ENCODE measurements at regions not wholly inside any gene's neighbourhood (a gene's known extent, or its start where the extent isn't known, plus 50 kb on each side); places are given as distances from the start of the nearest gene placed in this dataset.

DNA sequence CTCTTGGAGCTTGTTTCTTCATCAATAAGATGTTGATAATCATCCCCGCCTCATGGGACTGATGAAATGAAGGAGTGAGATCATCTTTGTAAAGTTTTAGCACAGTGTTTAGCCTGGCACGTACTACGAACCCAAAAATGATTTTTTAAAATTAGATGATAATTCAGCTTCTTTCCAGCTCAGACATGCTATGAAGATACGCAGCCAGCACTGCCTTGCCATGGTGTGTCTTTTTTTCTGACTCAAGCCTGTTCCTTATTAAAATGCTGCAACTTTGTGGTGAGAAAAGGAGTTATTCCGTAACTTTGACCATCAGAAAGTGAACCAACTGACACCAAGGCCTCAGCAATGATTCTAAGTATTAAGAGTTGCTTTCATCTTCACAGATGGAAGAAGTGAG is 269.0 kb downstream of the LTN1 start:
- H3K36me3 ChIP-seq (ENCODE audit: control insufficient read depth in 4 of 4, insufficient read depth in 4 of 4, low read length in 4 of 4) = no peaks in the 10 kb centered on the region
- no peak overlapping the region for H3K9ac ChIP-seq (ENCODE audit: insufficient read depth in 1 of 2, low read length in 2 of 2)
- ATAC-seq (ENCODE audit: insufficient read depth, low FRiP score) (no peak), DNase-seq (no peak)
- H3K9me3 ChIP-seq (ENCODE audit: control insufficient read depth in 4 of 4, insufficient read depth in 3 of 4, low read length in 3 of 4) = no peaks in the 10 kb centered on the region
- H3K27ac ChIP-seq (ENCODE audit: low read depth in 1 of 2, low read length in 1 of 2) = no peak overlapping the region
- no peaks in the 10 kb centered on the region for H3K27me3 ChIP-seq (ENCODE audit: control insufficient read depth in 3 of 3, insufficient read depth in 3 of 3, low read length in 2 of 3)
- WGBS, 2 donors = 86 to 89% methylated on average over 5 of the region's 5 CpGs
- peaks cover 0 to 3% (median 0%) of the 10 kb centered on the region in 5 donors for H3K4me1 ChIP-seq (ENCODE audit: control insufficient read depth in 5 of 5, insufficient read depth in 5 of 5, low read length in 5 of 5)
- TF ChIP-seq CTCF (IDR thresholded peaks at IDR 0.05; ENCODE audit: control extremely low read depth, extremely low read depth) = no peak
- no peak overlapping the region for H3K4me3 ChIP-seq

DNA sequence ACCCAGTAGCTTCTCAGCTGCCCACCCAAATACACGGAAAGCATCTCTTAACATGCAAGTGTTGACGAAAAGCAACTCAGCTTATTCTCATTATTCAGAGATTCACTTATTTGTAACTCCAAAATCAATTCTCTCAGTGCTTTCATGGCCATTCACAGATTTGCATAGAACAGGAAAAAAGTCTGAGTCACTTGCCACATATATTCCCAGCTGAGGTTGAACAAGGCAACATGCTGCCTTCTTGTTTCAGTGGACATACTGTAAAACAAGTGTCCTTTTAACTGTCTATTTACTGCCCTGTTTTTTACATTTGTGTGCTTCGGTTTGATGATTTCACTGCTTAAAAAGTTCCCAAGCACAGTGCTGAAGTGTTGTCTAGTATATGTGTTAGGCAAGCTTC is 273.0 kb downstream of the LTN1 start:
- Histone ChIP-seq H3K4me3 (no peak overlapping the region), H3K36me3 (ENCODE audit: control insufficient read depth in 4 of 4, insufficient read depth in 4 of 4, low read length in 4 of 4) (no peaks in the 10 kb centered on the region), H3K4me1 (ENCODE audit: control insufficient read depth in 5 of 5, insufficient read depth in 5 of 5, low read length in 5 of 5) (no peaks in the 10 kb centered on the region), H3K9me3 (ENCODE audit: control insufficient read depth in 4 of 4, insufficient read depth in 3 of 4, low read length in 3 of 4) (no peaks in the 10 kb centered on the region), H3K27ac (ENCODE audit: low read depth in 1 of 2, low read length in 1 of 2) (no peak overlapping the region), H3K9ac (ENCODE audit: insufficient read depth in 1 of 2, low read length in 2 of 2) (no peak overlapping the region), H3K27me3 (ENCODE audit: control insufficient read depth in 3 of 3, insufficient read depth in 3 of 3, low read length in 2 of 3) (no peaks in the 10 kb centered on the region)
- no peak for TF ChIP-seq CTCF (IDR thresholded peaks at IDR 0.05; ENCODE audit: control extremely low read depth, extremely low read depth)
- ATAC-seq (ENCODE audit: insufficient read depth, low FRiP score) = no peak
- DNase-seq = no peak
- 94 to 96% methylated on average over 3 of the region's 3 CpGs for WGBS, 2 donors

DNA sequence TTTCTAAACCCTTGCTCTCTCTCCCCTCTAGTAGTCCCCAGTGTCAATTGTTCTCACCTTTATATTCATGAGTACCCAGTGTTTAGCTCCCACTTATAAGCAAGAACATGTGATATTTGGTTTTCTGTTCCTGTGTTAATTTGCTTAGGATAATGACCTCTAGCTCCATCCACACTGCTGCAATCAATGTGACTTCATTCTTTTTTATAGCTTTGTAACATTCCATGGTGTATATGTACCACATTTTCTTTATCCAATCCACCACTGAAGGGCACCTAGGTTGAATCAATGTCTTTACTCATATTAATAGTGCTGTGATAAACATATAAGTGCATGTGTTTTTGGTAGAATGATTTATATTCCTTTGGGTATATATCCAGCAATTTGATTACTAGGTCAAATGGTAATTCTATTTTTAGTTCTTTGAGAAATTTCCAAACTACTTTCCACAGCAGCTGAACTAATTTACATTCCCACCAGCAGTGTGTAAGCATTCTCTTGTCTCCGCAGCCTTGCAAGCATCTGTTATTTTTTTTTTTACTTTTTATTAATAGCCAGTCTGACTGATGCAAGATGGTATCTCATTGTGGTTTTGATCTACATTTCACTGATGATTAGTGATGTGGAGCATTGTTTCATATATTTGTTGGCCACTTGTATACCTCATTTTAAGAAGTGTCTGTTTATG is 277.8 kb downstream of the LTN1 start:
- no peak overlapping the region for H3K4me3 ChIP-seq
- ATAC-seq (ENCODE audit: insufficient read depth, low FRiP score) (no peak), DNase-seq (no peak)
- no peak overlapping the region for H3K27ac ChIP-seq (ENCODE audit: low read depth in 1 of 2, low read length in 1 of 2)
- H3K27me3 ChIP-seq (ENCODE audit: control insufficient read depth in 3 of 3, insufficient read depth in 3 of 3, low read length in 2 of 3) = no peaks in the 10 kb centered on the region
- H3K36me3 ChIP-seq (ENCODE audit: control insufficient read depth in 4 of 4, insufficient read depth in 4 of 4, low read length in 4 of 4) = no peaks in the 10 kb centered on the region
- no peak for TF ChIP-seq CTCF (IDR thresholded peaks at IDR 0.05; ENCODE audit: control extremely low read depth, extremely low read depth)
- H3K9me3 ChIP-seq (ENCODE audit: control insufficient read depth in 4 of 4, insufficient read depth in 3 of 4, low read length in 3 of 4) = no peaks in the 10 kb centered on the region
- no peak overlapping the region for H3K9ac ChIP-seq (ENCODE audit: insufficient read depth in 1 of 2, low read length in 2 of 2)
- 72 to 78% methylated on average over 1 of the region's 1 CpG for WGBS, 2 donors
- H3K4me1 ChIP-seq (ENCODE audit: control insufficient read depth in 5 of 5, insufficient read depth in 5 of 5, low read length in 5 of 5) = peaks cover 0 to 5% (median 0%) of the 10 kb centered on the region in 5 donors

GRCh38 chr21:28712411-28712810 is 280.3 kb downstream of the LTN1 start:
- no peaks in the 10 kb centered on the region for H3K27me3 ChIP-seq (ENCODE audit: control insufficient read depth in 3 of 3, insufficient read depth in 3 of 3, low read length in 2 of 3)
- H3K27ac ChIP-seq (ENCODE audit: low read depth in 1 of 2, low read length in 1 of 2) = no peak overlapping the region
- H3K4me3 ChIP-seq = no peak overlapping the region
- no peak for TF ChIP-seq CTCF (IDR thresholded peaks at IDR 0.05; ENCODE audit: control extremely low read depth, extremely low read depth)
- no peaks in the 10 kb centered on the region for H3K36me3 ChIP-seq (ENCODE audit: control insufficient read depth in 4 of 4, insufficient read depth in 4 of 4, low read length in 4 of 4)
- H3K9me3 ChIP-seq (ENCODE audit: control insufficient read depth in 4 of 4, insufficient read depth in 3 of 4, low read length in 3 of 4) = no peaks in the 10 kb centered on the region
- no peak for DNase-seq
- no peak for ATAC-seq (ENCODE audit: insufficient read depth, low FRiP score)
- H3K9ac ChIP-seq (ENCODE audit: insufficient read depth in 1 of 2, low read length in 2 of 2) = no peak overlapping the region
- peaks cover 0 to 5% (median 0%) of the 10 kb centered on the region in 5 donors for H3K4me1 ChIP-seq (ENCODE audit: control insufficient read depth in 5 of 5, insufficient read depth in 5 of 5, low read length in 5 of 5)

All from lung (tissue), 11 donors.